K562 (cell line): ENCODE measurements at regions not wholly inside any gene's neighbourhood (a gene's known extent, or its start where the extent isn't known, plus 50 kb on each side); places are given as distances from the start of the nearest gene placed in this dataset.

Experiments used
- ATAC-seq: fragments of 200-7000 bp; cut with Tn5 transposase; 3 replicates; pipeline ENCODE4 v1.9.1; 2020; ENCODE audit warnings: moderate library complexity
- BruUV-seq: library from RNA; stranded (reverse); fragments of 400-500 nt; replicated peaks from 2 replicates; lab custom pipeline; 2021; lab: Mats Ljungman, UMichigan
- CTCF ChIA-PET: fragments of 300-600 bp; formaldehyde crosslinking; extraction: SDS; loops from one replicate; lab custom pipeline; 2021; ENCODE audit warnings: low intra/inter-chr PET ratio; lab: Yijun Ruan, JAX
- POLR2A ChIA-PET: fragments of 300-600, 350-650 bp; sonication (Branson Sonifier 250); formaldehyde crosslinking; extraction: SDS; loops from one replicate; lab custom pipeline; 2021; ENCODE audit warnings: antibody characterized with exemption, inconsistent platforms; lab: Yijun Ruan, JAX
- DNase-seq, 4 experiments: peaks; one replicate each; pipeline versions ENCODE4 v3.0.0 to v3.0.0-alpha.2; 2011 to 2018; ENCODE audit warnings: low spot score in 3 of 4, mixed read lengths in 3 of 4; ENCODE audit errors: extremely low read depth in 1 of 4
- FAIRE-seq: peaks from 2 replicates; lab custom pipeline; 2011; peaks lifted over from hg19 to GRCh38; lab: Jason Lieb, UNC
- H2AFZ ChIP-seq: 2 replicates; pipeline ENCODE4 v1.6.0; 2011; ENCODE audit warnings: low read depth, low read length, control low read depth, inconsistent platforms
- H3K27ac ChIP-seq: fragments of 200-600 bp; 3 replicates; pipeline ENCODE4 v1.8.0; 2011; ENCODE audit warnings: low read depth, mild to moderate bottlenecking, control low read depth, inconsistent platforms, low read length, moderate library complexity, mixed read lengths; ENCODE audit errors: extremely low read depth
- H3K27me3 ChIP-seq, 2 experiments: fragments of 300-600 bp in 1 of 2; 2 replicates in 1 of 2; 3 replicates in 1 of 2; pipeline versions ENCODE4 v1.6.0 to v1.8.0; 2011; ENCODE audit warnings: inconsistent platforms in 2 of 2, low read length in 2 of 2, mild to moderate bottlenecking in 1 of 2, mixed read lengths in 1 of 2, moderate library complexity in 1 of 2; ENCODE audit not compliant: control insufficient read depth in 2 of 2, insufficient read depth in 2 of 2
- H3K36me3 ChIP-seq: fragments of 300-600 bp; 3 replicates; pipeline ENCODE4 v1.8.0; 2011; ENCODE audit warnings: mild to moderate bottlenecking, low read length, inconsistent platforms; ENCODE audit not compliant: control insufficient read depth, insufficient read depth
- H3K4me1 ChIP-seq, 2 experiments: fragments of 200-600 bp in 1 of 2; replicated peaks in 1 of 2; 2 replicates in 1 of 2; 3 replicates in 1 of 2; pipeline versions ENCODE4 v1.5.1 to v1.8.0; 2011; ENCODE audit warnings: inconsistent platforms in 2 of 2, low read length in 2 of 2, mild to moderate bottlenecking in 1 of 2, mixed read lengths in 1 of 2, moderate library complexity in 1 of 2; ENCODE audit not compliant: control insufficient read depth in 2 of 2, insufficient read depth in 2 of 2
- H3K4me2 ChIP-seq: 2 replicates; pipeline ENCODE4 v1.6.1; 2011; ENCODE audit warnings: low read length, control low read depth, inconsistent platforms, mixed read lengths; ENCODE audit not compliant: insufficient read depth
- H3K4me3 ChIP-seq: fragments of 200-600 bp; sonication (generic), shearing (Covaris generic); 2 replicates; pipeline ENCODE4 v1.5.1; 2016; ENCODE audit warnings: control low read depth, inconsistent platforms
- H3K79me2 ChIP-seq: fragments of 200-600 bp; 3 replicates; pipeline ENCODE4 v1.8.0; 2011; ENCODE audit warnings: low read length, inconsistent platforms; ENCODE audit not compliant: control insufficient read depth, insufficient read depth
- H3K9ac ChIP-seq, 2 experiments: 2 replicates each; pipeline versions ENCODE4 v1.6.0 to v1.6.1; 2011; ENCODE audit warnings: low read depth in 2 of 2, low read length in 2 of 2, control low read depth in 1 of 2, inconsistent platforms in 1 of 2, mild to moderate bottlenecking in 1 of 2, mixed read lengths in 1 of 2; ENCODE audit not compliant: insufficient read depth in 1 of 2
- H3K9me1 ChIP-seq: one replicate; pipeline ENCODE4 v1.6.0; 2011; ENCODE audit warnings: inconsistent platforms, mild to moderate bottlenecking, low read length, moderate library complexity; ENCODE audit not compliant: control insufficient read depth, insufficient read depth
- H3K9me3 ChIP-seq: replicated peaks from 2 replicates; pipeline ENCODE4 v1.5.1; 2011; ENCODE audit warnings: low read depth, low read length, inconsistent platforms; ENCODE audit not compliant: control insufficient read depth, insufficient read depth
- H4K20me1 ChIP-seq: replicated peaks from 2 replicates; pipeline ENCODE4 v1.6.1; 2011; ENCODE audit warnings: low read length, inconsistent platforms, mixed read lengths; ENCODE audit not compliant: control insufficient read depth, insufficient read depth
- BCOR ChIP-seq: fragments of 450-650 bp; IDR thresholded peaks from 2 replicates; pipeline ENCODE4 v1.6.1; 2016
- GATA2 ChIP-seq: sonication (generic); formaldehyde crosslinking; IDR thresholded peaks from 2 replicates; pipeline ENCODE4 v1.4.0; 2020; ENCODE audit warnings: mild to moderate bottlenecking, missing genetic modification reagents
- RBM25 ChIP-seq: fragments of 200-400 bp; formaldehyde crosslinking; IDR thresholded peaks from 2 replicates; pipeline ENCODE4 v1.6.1; 2018; ENCODE audit warnings: low read length, low read depth, moderate library complexity; ENCODE audit not compliant: severe bottlenecking
- ZFP36 ChIP-seq: fragments of 150-350 bp; IDR thresholded peaks from 2 replicates; pipeline ENCODE4 v1.6.1; 2018; ENCODE audit warnings: low read length, low read depth; ENCODE audit not compliant: partially characterized antibody
- WGBS: fragments of 100-300 bp; shearing (Covaris generic); methylation state at CpG from one replicate; pipeline ENCODE4 v1.1.6; 2016; ENCODE audit warnings: low coverage, mixed read lengths; ENCODE audit not compliant: insufficient coverage; ENCODE audit errors: missing lambda C conversion rate; 5-methylcytosine and 5-hydroxymethylcytosine counted together
- in situ Hi-C: fragments of 300-500 bp; cut with MboI; formaldehyde crosslinking; loops from 4 replicates; pipeline ENCODE4 v1.15.0; 2018; ENCODE audit warnings: inconsistent platforms, mixed read lengths
- intact Hi-C: fragments of 100-400 bp; cut with micrococcal nuclease; formaldehyde crosslinking; loops from 2 replicates; pipeline ENCODE4 v1.14.2; 2022

- peak; percentile 12 for TF ChIP-seq RBM25
- TF ChIP-seq, all 486 proteins: peak for 17
These were observed 103.7 kb upstream of the ZMIZ1 start (continued) for GRCh38 chr10:78964952-78965633.

- WGBS: 70% methylated on average over 11 of the region's 11 CpGs
- ATAC-seq: no peak
- Histone ChIP-seq H2AFZ (no peak overlapping the region), H4K20me1 (no peaks in the 10 kb centered on the region), H3K4me2 (no peak overlapping the region), H3K9ac (0 out of 4 replicates have a peak overlapping the region, but pooled peaks of 1 of the 2 experiments have one; percentile 23), H3K4me1 (peaks cover 13 to 18% of the 10 kb centered on the region in 2 experiments; a peak in 4 of 5 replicates), H3K27ac (no peak overlapping the region), H3K9me3 (no peaks in the 10 kb centered on the region), H3K4me3 (no peak overlapping the region), H3K9me1 (no peaks in the 10 kb centered on the region), H3K36me3 (no peaks in the 10 kb centered on the region), H3K27me3 (peaks cover 24 to 37% of the 10 kb centered on the region in 2 experiments), H3K79me2 (no peaks in the 10 kb centered on the region)
- no peak for DNase-seq
- POLR2A ChIA-PET: interaction anchor here (0.6 to 1.8 kb wide), 4 partner anchors 14 to 23 kb away, joined by 3 to 6 read pairs (median 4); no protein-coding TSS in a partner anchor
- TF ChIP-seq RBM25 (peak; percentile 44), ZFP36 (no peak), GATA2 (CRISPR knock-in tag) (no peak), BCOR (peak; percentile 64)
- no peak for FAIRE-seq
- in situ Hi-C loops (no loop called here), intact Hi-C loops (no loop called here)
- CTCF ChIA-PET: no interaction called here
- BruUV-seq: no TSS peak
These were observed 102.5 kb upstream of the ZMIZ1 start for GRCh38 chr10:78966182-78966787.
